ENCODE measurements at regions not wholly inside any gene's neighbourhood (a gene's known extent, or its start where the extent isn't known, plus 50 kb on each side); places are given as distances from the start of the nearest gene placed in this dataset.

DNA sequence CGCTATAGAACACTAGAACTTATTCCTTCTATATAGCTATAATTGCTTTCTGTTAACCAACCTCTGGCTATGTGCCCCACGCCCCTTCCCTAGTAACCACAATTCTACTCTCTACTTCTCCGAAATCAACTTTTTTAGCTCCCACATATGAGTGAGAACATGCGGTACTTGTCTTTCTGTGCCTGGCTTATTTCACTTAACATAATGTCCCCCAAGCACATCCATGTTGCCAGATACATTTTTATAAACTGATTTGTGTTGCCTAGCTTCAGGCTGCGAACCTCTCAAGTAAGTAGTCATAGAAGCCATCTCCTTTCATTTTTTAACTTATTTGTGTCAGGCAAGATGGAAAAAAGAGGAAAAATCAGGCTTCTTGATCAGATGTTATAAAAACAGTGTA, 249.5 kb downstream of the TMEM167A start:
- TF ChIP-seq CTCF (IDR thresholded peaks at IDR 0.05) (no peak), POLR2AphosphoS5 (IDR thresholded peaks at IDR 0.05) (no peak), POLR2A (IDR thresholded peaks at IDR 0.05) (no peak)

Data from transverse colon (tissue), 4 donors.